ENCODE measurements at regions not wholly inside any gene's neighbourhood (a gene's known extent, or its start where the extent isn't known, plus 50 kb on each side); places are given as distances from the start of the nearest gene placed in this dataset.
A peak's percentile ranks its signal among the peaks of the same experiment; 100 is the strongest.

GRCh38 chr1:175841738-175842187 lies 98.4 kb upstream of the TNR start (continued):
- no peak for TF ChIP-seq ZNF704 (tag by site-specific recombination; IDR thresholded peaks at IDR 0.05)
- TF ChIP-seq ZNF629 (tag by site-specific recombination; IDR thresholded peaks at IDR 0.05) = peak; percentile 97
- peak; percentile 90 for TF ChIP-seq ZNF10 (tag by site-specific recombination; IDR thresholded peaks at IDR 0.05)
- TF ChIP-seq HOXD13 (CRISPR knock-in tag; IDR thresholded peaks at IDR 0.05; ENCODE audit: borderline replicate concordance) = no peak
- TF ChIP-seq, protein P1, sequence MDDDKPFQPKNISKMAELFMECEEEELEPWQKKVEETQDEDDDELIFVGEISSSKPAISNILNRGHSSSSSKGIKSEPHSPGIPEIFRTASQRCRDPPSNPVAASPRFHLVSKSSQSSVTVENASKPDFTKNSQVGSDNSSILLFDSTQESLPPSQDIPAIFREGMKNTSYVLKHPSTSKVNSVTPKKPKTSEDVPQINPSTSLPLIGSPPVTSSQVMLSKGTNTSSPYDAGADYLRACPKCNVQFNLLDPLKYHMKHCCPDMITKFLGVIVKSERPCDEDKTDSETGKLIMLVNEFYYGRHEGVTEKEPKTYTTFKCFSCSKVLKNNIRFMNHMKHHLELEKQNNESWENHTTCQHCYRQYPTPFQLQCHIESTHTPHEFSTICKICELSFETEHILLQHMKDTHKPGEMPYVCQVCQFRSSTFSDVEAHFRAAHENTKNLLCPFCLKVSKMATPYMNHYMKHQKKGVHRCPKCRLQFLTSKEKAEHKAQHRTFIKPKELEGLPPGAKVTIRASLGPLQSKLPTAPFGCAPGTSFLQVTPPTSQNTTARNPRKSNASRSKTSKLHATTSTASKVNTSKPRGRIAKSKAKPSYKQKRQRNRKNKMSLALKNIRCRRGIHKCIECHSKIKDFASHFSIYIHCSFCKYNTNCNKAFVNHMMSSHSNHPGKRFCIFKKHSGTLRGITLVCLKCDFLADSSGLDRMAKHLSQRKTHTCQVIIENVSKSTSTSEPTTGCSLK (tag by site-specific recombination; IDR thresholded peaks at IDR 0.05) = no peak
- TF ChIP-seq KLF7 (tag by site-specific recombination; IDR thresholded peaks at IDR 0.05; ENCODE audit: borderline replicate concordance) = 0 out of 2 replicates have a peak, but pooled peaks have one; percentile 47
- TF ChIP-seq GFI1B (tag by site-specific recombination; IDR thresholded peaks at IDR 0.05) = peak; percentile 81
- TF ChIP-seq ZNF48 (tag by site-specific recombination; IDR thresholded peaks at IDR 0.05) = no peak
- TF ChIP-seq ZNF561 (tag by site-specific recombination; IDR thresholded peaks at IDR 0.05; ENCODE audit: borderline replicate concordance) = peak; percentile 95
- no peak for TF ChIP-seq ZNF837 (tag by site-specific recombination; IDR thresholded peaks at IDR 0.05)
- TF ChIP-seq ZNF266 (tag by site-specific recombination; IDR thresholded peaks at IDR 0.05; ENCODE audit: low read depth) = no peak
- no peak for TF ChIP-seq ZNF791 (tag by site-specific recombination; IDR thresholded peaks at IDR 0.05)
- TF ChIP-seq ZNF335 (tag by site-specific recombination; conservative IDR thresholded peaks at IDR 0.05) = peak; percentile 54; the same call in 1 of the 2 replicates
- no peak for TF ChIP-seq ZNF114 (tag by site-specific recombination; IDR thresholded peaks at IDR 0.05)
- peak; percentile 79 for TF ChIP-seq KLF8 (tag by site-specific recombination; IDR thresholded peaks at IDR 0.05)
- no peak for TF ChIP-seq ZNF169 (tag by site-specific recombination; IDR thresholded peaks at IDR 0.05)
- TF ChIP-seq CTCF (tag by site-specific recombination; IDR thresholded peaks at IDR 0.05) = no peak
- no peak for TF ChIP-seq ELK4 (IDR thresholded peaks at IDR 0.05; ENCODE audit: borderline replicate concordance, low read depth, low read length)
- no peak for TF ChIP-seq ZNF121 (tag by site-specific recombination; IDR thresholded peaks at IDR 0.05)
- peak; percentile 99 for TF ChIP-seq WT1 (tag by site-specific recombination; IDR thresholded peaks at IDR 0.05)
- 0 out of 2 replicates have a peak, but pooled peaks have one; percentile 73 for TF ChIP-seq ZFP37 (tag by site-specific recombination; IDR thresholded peaks at IDR 0.05)
- TF ChIP-seq, protein P2, sequence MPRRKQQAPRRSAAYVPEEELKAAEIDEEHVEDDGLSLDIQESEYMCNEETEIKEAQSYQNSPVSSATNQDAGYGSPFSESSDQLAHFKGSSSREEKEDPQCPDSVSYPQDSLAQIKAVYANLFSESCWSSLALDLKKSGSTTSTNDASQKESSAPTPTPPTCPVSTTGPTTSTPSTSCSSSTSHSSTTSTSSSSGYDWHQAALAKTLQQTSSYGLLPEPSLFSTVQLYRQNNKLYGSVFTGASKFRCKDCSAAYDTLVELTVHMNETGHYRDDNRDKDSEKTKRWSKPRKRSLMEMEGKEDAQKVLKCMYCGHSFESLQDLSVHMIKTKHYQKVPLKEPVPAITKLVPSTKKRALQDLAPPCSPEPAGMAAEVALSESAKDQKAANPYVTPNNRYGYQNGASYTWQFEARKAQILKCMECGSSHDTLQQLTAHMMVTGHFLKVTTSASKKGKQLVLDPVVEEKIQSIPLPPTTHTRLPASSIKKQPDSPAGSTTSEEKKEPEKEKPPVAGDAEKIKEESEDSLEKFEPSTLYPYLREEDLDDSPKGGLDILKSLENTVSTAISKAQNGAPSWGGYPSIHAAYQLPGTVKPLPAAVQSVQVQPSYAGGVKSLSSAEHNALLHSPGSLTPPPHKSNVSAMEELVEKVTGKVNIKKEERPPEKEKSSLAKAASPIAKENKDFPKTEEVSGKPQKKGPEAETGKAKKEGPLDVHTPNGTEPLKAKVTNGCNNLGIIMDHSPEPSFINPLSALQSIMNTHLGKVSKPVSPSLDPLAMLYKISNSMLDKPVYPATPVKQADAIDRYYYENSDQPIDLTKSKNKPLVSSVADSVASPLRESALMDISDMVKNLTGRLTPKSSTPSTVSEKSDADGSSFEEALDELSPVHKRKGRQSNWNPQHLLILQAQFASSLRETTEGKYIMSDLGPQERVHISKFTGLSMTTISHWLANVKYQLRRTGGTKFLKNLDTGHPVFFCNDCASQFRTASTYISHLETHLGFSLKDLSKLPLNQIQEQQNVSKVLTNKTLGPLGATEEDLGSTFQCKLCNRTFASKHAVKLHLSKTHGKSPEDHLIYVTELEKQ (tag by site-specific recombination; IDR thresholded peaks at IDR 0.05; ENCODE audit: borderline replicate concordance) = peak; percentile 97
- no peak for TF ChIP-seq PRDM1 (tag by site-specific recombination; IDR thresholded peaks at IDR 0.05)
- no peak for TF ChIP-seq ZBTB48 (tag by site-specific recombination; IDR thresholded peaks at IDR 0.05)
- peak; percentile 99 for TF ChIP-seq SP7 (tag by site-specific recombination; IDR thresholded peaks at IDR 0.05)
- TF ChIP-seq ZNF843 (tag by site-specific recombination; IDR thresholded peaks at IDR 0.05) = peak; percentile 94
- no peak for TF ChIP-seq ZFHX2 (tag by site-specific recombination; conservative IDR thresholded peaks at IDR 0.05)
- TF ChIP-seq BCL11A (tag by site-specific recombination; IDR thresholded peaks at IDR 0.05; ENCODE audit: low read depth) = peak; percentile 72; the same call in 1 of the 2 replicates
- TF ChIP-seq ZNF660 (tag by site-specific recombination; IDR thresholded peaks at IDR 0.05) = no peak
- peak; percentile 84 for TF ChIP-seq KLF10 (tag by site-specific recombination; IDR thresholded peaks at IDR 0.05)
- TF ChIP-seq ZNF394 (tag by site-specific recombination; IDR thresholded peaks at IDR 0.05; ENCODE audit: borderline replicate concordance) = peak; percentile 72; the same call in 1 of the 2 replicates
- no peak for TF ChIP-seq EGR2 (tag by site-specific recombination; IDR thresholded peaks at IDR 0.05; ENCODE audit: low read depth)
- TF ChIP-seq ZNF37A (tag by site-specific recombination; IDR thresholded peaks at IDR 0.05) = no peak
- no peak for TF ChIP-seq ZNF514 (tag by site-specific recombination; IDR thresholded peaks at IDR 0.05)
